ENCODE measurements at regions not wholly inside any gene's neighbourhood (a gene's known extent, or its start where the extent isn't known, plus 50 kb on each side); places are given as distances from the start of the nearest gene placed in this dataset.
A peak's percentile ranks its signal among the peaks of the same experiment; 100 is the strongest.

DNA sequence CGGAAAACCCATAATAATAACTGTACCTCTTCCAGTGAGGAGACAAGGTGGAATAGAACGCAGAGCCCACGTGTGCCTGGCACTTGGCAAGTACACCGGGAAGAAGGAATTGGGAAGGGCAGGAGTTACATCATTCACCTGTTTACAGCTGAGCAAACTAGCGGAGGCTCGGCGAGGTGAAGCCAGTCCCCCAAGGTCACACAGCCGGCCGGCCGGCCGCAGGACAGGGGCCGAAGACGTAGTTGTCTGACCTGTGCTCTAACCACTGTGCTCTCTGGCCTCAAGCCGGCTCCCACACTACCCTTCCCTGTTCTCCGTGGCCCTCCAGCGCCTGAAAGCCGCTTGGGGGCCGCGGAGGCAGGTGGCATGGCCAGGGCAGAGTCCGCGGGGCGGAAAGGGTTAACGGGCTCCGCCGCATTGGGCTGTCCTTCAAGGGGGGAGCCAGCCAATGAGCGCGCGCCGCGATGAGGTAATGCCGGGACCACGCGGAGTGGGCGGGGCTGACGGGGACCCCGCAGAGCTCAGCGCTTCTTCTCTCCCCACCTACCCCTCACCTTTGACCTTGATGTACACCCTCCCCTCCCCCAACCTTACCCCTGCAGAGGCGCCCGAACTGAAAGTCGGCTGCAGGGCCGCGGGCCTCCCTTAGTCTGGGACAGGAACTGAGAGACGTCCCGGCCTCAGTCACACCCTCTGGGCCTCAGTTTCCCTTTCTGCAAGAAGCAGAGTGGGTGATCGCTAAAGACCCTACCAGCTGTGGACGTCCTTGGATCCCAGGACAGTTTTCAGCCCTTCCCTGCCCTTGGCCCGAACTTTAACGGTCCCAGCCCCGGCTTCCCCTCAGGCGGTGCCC lies 125.1 kb downstream of the C9orf50 start:
- peak; percentile 97 for DNase-seq
- peak; percentile 86 to 89 for ATAC-seq
- intact Hi-C loops (cut with DNase I): loop anchor here in 1 of 2 donors (5.0 kb wide), 3 partner anchors 51 to 354 kb away; no protein-coding TSS in a partner anchor

DNA sequence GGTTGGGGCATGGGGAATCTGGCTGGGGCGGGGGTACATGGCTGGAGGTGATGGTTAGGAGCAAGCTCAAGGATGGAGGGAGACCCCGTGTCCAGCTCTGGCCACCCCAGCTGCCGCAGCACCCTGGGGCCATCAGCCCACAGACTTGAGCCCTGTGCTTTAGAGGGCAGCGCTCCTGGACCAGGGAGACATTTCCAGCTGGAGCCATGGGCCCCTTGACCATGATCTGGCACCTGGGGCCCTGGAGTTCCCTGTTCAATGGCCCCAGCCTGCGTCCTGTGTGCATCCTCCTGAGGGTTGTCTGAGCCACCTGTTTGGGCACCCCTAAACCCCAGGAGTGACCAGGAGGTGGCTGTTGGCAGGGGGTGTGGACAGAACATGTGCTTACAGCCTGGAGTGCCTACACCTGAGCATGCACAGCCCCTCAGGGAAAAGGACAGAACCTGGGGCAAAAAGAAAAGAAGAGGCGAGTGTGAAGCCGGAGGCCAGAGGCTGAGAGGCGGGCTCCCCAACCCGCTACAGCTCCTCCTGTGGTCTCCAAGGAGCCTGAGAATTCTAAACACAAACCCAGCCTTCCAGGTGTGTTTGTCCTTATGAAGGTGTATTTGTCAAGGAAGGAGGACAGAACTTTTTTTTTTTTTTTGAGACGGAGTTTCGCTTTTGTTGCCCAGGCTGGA lies 126.7 kb downstream of the C9orf50 start:
- DNase-seq: no peak
- ATAC-seq: no peak
- intact Hi-C loops (cut with DNase I): loop anchor here in 1 of 2 donors (5.0 kb wide), 1 partner anchor 172 kb away; no protein-coding TSS in a partner anchor

DNA sequence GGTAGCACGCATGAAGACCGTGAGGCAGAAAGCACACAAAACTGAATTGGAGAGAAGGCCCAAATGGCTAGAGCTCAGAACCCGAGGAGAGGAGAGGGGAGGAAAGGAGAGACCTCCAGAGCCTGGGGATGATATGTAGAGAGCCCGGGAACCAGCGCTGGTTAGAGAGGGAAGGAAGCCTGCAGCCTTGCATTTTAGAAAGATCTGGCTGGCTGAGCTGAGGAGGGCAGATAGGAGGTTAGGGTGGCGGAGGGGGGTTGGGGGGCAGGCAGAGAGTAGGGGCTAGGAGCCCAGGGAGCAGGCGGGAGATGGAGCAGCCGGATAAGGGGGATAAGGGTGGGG lies 127.2 kb downstream of the C9orf50 start:
- ATAC-seq: no peak
- DNase-seq: no peak
- intact Hi-C loops (cut with DNase I): loop anchor here in 1 of 2 donors (5.0 kb wide), 1 partner anchor 171 kb away; no protein-coding TSS in a partner anchor

DNA sequence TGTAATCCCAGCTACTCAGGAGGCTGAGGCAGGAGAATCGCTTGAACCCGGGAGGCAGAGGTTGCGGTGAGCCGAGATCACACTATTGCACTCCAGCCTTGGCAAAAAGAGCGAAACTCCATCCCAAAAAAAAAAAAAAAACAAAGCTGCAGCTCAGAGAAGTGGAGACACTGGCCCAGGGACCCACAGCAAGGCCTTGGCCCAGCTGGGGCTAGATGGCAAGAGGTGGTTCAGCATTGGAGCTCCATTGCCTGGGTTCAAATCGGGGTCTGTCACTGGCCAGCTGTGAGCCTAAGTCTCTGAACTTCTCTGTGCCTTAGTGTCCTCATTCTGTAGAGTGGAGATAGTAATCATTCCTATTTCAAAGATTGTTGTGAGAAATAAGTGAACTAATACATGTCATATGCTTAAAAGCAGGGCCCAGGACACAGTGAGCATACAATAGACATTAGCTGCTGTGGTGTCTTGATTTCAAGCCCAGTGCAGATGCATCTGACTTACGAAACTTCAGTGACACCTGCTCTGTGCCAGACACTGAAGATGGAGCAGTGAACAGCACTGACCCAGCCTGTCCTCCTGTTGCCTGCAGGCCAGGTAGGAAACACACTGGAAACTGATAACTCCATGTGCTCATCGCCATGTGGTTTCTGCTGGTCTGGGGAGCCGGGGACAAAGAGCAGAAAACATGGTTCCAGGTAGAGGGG lies 127.7 kb downstream of the C9orf50 start:
- no peak for DNase-seq
- intact Hi-C loops (cut with DNase I): loop anchor here in 1 of 2 donors (5.0 kb wide), 1 partner anchor 171 kb away; no protein-coding TSS in a partner anchor
- ATAC-seq: no peak

DNA sequence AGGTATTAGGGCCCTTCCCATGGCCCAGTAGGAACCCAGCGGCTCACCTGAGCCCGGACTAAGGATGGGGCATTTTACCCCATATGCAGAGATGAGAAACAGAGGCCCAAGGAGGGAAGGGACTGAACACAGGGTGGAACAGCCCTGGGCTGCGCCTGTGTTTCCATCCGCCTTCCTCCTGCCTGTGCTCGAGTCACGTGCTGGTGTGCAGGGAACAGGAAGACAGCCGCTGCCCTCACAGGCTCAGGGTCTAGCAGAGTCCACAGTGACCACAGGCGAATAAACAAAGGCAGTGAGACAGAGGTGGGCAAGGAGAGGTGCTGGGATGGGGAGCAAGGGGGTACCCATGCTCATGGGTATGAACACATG lies 129.4 kb downstream of the C9orf50 start:
- intact Hi-C loops (cut with DNase I): loop anchor here in 1 of 2 donors (5.0 kb wide), 1 partner anchor 169 kb away; no protein-coding TSS in a partner anchor
- no peak for ATAC-seq
- DNase-seq: peak; percentile 73

DNA sequence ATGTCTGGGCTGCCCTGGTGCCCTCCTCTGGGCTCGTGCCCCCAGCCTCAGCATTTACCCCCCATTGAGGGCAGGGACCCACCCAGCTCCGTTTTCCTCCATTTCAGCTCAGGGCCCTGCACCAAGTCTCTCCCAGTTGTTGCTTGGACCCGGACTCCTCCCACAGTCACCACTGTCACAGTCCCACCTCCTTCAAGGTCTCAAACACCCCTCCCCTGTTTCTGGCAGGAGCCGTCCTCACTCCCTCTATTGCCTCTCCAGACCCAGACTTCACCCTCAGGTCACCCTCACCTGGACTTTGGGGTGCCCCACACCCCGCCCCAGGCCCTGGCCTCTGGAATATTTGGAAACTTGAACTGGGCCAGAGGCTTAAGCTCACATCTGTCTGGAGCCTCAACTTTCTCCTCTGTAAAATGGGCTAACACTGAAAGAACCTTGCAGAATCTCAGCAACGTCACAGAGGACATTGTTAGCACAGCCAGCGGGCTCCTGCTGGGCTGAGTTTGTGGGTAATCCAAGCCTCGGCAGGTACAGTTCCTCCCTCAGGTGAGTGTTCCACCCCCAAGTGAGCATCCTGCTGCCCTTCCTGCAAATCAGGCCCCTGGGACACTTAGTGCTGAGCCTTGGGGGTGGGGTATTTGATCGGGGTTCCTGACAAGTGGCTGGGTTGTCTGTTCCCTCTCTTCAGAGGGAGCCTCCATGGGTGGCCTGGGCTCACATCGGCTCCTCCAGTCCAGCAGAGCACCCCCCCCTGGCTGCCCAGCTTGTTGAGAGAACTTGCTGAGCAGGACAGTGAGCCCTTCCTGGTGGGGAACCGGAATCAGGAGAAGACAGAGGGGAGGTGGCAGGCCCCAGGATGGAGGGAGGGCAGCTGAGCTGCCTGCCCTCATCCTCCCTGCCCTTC lies 130.1 kb downstream of the C9orf50 start:
- no peak for ATAC-seq
- DNase-seq: peak; percentile 53
- intact Hi-C loops (cut with DNase I): loop anchor here in 1 of 2 donors (5.0 kb wide), 1 partner anchor 169 kb away; no protein-coding TSS in a partner anchor

DNA sequence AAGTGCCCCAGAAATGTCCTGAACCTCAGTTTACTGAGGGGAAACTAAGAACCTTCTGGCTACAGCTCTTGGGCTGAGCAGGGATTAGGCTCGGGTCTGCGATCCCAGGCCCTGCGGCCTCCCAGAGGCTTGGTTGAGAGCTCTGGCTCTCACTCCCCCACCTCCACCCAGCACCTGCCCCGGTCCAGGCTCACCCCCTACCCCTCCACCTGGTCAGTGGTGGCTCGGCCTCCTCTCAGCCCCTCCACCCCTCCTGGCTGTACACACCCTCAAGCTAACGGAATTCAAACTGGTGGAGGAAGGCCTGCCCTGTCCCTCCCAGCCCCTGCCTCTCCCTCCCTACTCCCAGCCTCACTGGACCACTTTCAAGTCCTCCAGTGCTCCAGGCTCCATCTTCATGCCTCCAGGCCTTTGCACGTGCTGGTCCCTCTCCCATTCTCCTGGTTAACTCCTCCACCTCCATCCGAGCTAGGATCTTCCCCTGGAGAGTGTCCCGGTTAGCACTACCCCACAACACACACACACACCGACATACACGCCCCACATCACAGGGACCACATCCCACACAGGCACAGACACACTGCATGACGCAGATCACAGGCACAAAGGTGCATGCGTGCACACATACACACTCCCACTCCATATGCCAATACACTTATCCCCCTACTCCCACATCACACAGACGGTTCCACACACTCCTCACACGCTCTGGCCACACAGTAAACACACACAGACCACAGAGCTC lies 130.9 kb downstream of the C9orf50 start:
- ATAC-seq (peak in 1 of 2 donors; percentile 11), DNase-seq (peak; percentile 48)
- intact Hi-C loops (cut with DNase I): loop anchor here (5.0 to 10.0 kb wide), 4 partner anchors 78 to 348 kb away; partner anchors contain the start of gene IER5L (in 1 of the 2)

DNA sequence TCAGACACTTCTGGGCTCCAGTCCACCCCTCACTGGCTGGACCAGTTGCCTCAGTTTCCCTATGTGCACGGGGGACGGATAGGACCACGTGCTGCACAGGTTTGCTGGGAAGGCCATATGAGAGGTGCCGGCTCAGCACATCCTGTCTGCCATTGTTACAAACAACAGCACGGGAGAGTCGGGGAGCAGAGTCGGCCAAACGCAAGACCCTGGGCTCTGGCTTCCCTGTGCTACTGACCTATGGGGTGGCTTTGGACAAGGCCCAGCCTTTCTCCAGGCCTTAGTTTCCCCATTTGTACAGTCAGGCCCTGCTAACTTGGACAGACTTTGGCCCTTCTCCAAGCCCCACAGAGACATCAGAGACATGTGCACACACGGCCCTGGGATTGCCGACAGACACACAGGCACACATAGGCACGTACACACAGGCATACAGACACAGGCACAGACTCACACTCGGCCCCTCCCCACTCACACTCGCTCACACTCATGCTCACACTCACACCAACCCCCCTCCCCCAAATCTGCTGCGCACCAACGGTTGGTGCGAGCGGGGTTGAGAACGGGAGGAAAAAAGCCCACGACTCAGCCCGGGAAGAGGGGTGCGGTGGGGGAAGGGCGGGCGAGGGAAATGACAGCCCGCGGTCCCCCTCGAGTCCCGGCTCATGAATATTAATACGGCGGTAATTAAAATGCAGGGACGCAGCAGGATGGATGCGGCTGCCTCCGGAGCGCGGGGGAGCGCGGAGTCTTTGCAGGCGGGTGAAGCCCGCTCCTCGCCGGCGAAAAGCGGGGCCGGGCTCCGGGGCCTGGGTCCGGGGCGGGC lies 133.0 kb downstream of the C9orf50 start:
- intact Hi-C loops (cut with DNase I): loop anchor here (5.0 to 10.0 kb wide), 3 partner anchors 76 to 346 kb away; partner anchors contain the start of gene IER5L (in 1 of the 2)
- ATAC-seq (peak; percentile 4), DNase-seq (peak; percentile 77)

DNA sequence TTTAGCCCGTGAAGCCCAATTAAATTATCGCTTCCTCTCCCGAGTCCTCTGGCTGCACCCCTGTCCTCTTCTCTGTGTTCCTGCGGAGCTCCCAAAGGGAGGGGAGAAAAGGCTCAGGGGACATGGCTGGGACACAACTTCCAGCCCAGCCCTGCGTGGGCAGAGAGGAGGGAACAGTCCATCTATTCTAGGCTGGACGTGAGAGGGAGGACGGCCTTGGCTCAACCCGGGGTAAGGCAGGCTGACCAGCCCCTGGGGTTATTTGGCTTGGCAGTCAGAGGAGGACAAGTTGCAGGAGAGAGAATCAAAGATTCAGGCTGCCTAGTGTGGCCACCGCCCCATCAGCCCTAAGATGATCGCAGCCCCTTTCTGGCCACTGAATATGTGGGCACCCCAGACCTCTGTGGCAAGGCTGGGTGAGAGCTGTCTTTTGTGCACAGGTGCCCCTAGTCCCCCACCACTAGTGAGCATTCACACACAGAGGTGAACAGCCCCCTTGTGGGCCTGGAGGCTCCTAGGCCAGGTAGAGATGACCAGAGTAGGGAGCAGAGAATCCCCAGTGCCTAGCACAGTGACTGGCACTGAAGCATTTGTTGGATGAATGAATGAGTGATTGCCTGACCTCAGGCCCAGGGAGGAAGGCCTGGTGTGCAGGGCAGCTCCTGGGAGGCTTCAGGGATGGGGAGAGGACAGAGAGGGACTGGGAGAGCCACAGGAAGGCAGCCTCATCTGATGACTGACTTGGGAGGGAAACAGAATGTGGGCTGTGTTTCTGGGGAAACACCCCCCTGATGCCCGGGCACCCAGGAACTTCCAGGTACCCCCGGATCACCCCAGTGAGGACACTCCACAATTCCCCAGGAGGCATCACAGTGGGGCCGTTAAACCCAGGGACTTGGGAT lies 133.9 kb downstream of the C9orf50 start:
- ATAC-seq: peak; percentile 10 to 22
- intact Hi-C loops (cut with DNase I): loop anchor here (5.0 to 10.0 kb wide), 3 partner anchors 75 to 345 kb away; partner anchors contain the start of gene IER5L (in 1 of the 2)
- DNase-seq: peak; percentile 93

DNA sequence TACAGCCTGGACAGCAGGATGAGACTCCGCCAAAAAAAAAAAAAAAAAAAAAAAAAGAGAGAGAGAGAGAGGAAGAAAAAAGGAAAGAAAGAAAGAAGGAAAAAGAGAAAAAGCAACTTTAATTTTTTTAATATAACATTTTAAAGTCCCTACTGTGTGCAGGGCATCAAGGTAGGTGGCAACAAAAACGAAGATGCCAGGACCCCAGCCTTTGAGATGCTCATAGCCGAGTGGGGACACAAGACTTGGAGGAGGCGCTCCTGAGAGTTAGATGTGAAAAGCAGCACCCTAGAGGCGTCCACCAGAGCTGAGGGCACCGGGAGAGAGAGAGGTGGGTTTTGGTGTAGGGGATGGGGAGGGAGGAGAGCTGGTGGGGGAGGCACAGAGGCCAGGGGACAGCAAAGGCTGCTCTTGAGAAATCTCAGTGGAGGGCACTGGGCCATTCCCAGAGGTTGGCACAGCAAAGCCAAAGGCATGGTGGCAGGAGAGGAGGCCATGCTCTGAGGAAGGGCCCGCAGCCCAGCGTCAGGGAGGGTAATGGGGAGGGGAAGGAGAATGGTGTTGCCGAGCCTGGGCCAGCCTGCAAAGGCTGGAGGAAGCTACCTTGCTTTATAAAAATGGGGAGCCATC lies 135.6 kb downstream of the C9orf50 start:
- intact Hi-C loops (cut with DNase I): loop anchor here (5.0 to 10.0 kb wide), 3 partner anchors 73 to 343 kb away; partner anchors contain the start of gene IER5L (in 1 of the 2)
- DNase-seq (no peak), ATAC-seq (no peak)

DNA sequence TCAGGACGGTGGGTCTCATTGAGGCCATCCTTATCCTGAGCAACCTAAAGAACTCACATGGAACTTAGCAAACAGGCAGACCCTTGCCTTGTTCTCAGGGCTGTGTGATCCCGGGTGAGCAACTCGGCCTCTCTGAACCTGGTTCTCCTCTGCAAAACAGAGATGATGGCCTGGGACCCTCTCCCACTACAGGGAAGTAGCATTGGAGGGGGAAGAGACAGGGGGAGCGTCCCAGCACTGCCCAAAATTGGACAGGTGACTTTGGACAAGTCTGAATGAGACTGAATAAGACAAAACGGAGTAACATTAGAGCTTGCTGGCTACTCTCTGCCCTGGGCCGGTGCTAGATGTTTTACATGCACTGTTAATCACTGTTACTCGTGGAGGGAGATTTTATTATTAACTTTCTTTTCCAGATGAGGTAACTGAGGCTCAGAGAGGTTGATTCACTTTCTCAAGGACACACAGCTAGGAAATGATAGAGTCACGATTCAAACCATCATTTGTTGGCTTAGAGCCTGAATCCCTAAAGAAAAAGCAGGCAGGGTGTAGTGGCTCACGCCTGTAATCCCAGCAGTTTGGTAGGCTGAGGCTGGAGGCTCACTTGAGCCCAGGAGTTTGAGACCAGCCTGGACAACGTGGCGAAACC lies 136.4 kb downstream of the C9orf50 start:
- ATAC-seq (no peak), DNase-seq (no peak)
- intact Hi-C loops (cut with DNase I): loop anchor here in 1 of 2 donors (10.0 kb wide), 1 partner anchor 310 kb away; the partner anchor contains the start of gene IER5L

DNA sequence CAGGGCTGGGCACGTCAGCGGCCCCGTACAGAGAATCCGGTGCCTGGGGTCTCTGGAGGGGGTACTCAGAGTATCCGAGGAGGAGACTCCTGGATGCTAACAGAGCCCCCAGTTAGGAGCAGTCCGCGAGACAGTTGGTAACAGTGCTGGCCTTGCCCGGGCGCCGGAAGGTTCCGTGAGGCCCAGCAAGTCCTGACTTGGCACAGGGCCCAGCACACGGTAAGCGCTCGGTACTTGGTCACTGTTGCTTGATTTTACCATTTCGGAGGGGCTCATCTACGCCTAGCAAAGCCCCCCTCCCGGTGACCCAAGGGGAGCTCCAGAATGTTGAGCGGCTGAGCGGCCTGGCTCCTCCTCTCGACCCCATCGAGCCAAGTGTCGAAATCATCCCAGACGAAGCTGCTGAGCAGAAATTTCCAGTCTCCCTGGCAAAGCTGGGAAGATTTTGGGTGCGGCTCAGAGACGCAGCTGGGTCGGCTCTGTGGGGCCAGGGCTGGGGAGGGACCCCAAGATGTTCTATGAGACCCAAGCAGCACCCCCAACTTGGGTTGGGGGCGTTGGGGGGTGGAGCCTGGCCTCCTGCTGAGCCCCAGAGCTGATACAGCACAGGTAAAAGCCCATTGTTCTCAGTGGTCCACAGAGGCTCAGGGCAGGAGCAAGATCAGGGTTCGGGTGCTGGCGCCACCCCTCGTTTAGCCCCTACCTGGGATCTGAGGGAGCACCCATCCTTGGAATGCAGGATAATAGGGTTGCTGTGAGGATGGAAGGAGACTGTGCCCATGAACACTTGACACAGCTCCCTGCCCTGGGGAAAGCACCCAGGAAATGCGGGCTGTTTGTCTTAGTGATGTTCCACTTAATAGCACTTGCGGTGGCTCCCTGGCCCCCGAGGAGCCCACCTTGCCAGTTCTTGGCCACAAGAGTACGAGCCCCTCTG lies 137.2 kb downstream of the C9orf50 start:
- ATAC-seq (peak; percentile 50 to 54), DNase-seq (peak; percentile 93)
- intact Hi-C loops (cut with DNase I): loop anchor here in 1 of 2 donors (10.0 kb wide), 1 partner anchor 309 kb away; the partner anchor contains the start of gene IER5L

Data from left cardiac atrium (tissue), 4 donors.